OCI-LY7 (cell line): ENCODE measurements at regions not wholly inside any gene's neighbourhood (a gene's known extent, or its start where the extent isn't known, plus 50 kb on each side); places are given as distances from the start of the nearest gene placed in this dataset.

ENCODE experiments used
- BruUV-seq: library from RNA; stranded (reverse); fragments of 400-500 nt; replicated peaks from 2 replicates; lab custom pipeline; 2021; lab: Mats Ljungman, UMichigan
- CTCF ChIA-PET: fragments of 300-600 bp; sonication (Branson Sonifier 250); formaldehyde crosslinking; loops from one replicate; lab custom pipeline; 2022; ENCODE audit warnings: antibody characterized with exemption; ENCODE audit not compliant: unreplicated experiment; lab: Charles Lee
- POLR2A ChIA-PET: fragments of 300-600 bp; sonication (Branson Sonifier 250); formaldehyde crosslinking; loops from one replicate; lab custom pipeline; 2022; ENCODE audit warnings: antibody characterized with exemption; lab: Charles Lee
- DNase-seq: peaks from one replicate; pipeline ENCODE4 v3.0.0-alpha.2; 2015; ENCODE audit warnings: low spot score
- H2AFZ ChIP-seq: fragments of 200-600 bp; sonication (generic), shearing (Covaris generic); 2 replicates; pipeline ENCODE4 v1.6.1; 2014; ENCODE audit warnings: mild to moderate bottlenecking, antibody characterized with exemption, low read length, moderate library complexity
- H3K27ac ChIP-seq: fragments of 200-600 bp; sonication (generic); 2 replicates; pipeline ENCODE4 v1.5.1; 2014; ENCODE audit warnings: mixed run types, low read depth, mild to moderate bottlenecking, moderate library complexity, low read length, inconsistent platforms; ENCODE audit not compliant: poor library complexity, severe bottlenecking
- H3K36me3 ChIP-seq: fragments of 200-600 bp; sonication (generic); 2 replicates; pipeline ENCODE4 v1.6.1; 2014; ENCODE audit warnings: mild to moderate bottlenecking, antibody characterized with exemption, low read length, moderate library complexity, mixed read lengths; ENCODE audit not compliant: insufficient read depth
- H3K4me1 ChIP-seq: fragments of 200-600 bp; sonication (generic); 2 replicates; pipeline ENCODE4 v1.5.1; 2014; ENCODE audit warnings: mild to moderate bottlenecking, low read length; ENCODE audit not compliant: insufficient read depth, poor library complexity, severe bottlenecking
- H3K4me2 ChIP-seq: fragments of 200-600 bp; sonication (generic); 2 replicates; pipeline ENCODE4 v1.6.1; 2014; ENCODE audit warnings: mild to moderate bottlenecking, low read length
- H3K4me3 ChIP-seq: fragments of 200-600 bp; sonication (generic); 2 replicates; pipeline ENCODE4 v1.5.1; 2014; ENCODE audit warnings: mild to moderate bottlenecking, low read depth, low read length; ENCODE audit not compliant: poor library complexity, severe bottlenecking
- H3K79me2 ChIP-seq: fragments of 200-600 bp; sonication (generic); 2 replicates; pipeline ENCODE4 v1.6.1; 2016; ENCODE audit warnings: low read depth, mild to moderate bottlenecking, low read length, moderate library complexity, mixed read lengths; ENCODE audit not compliant: insufficient read depth
- H3K9me2 ChIP-seq: fragments of 200-600 bp; sonication (generic); 2 replicates; pipeline ENCODE4 v1.6.1; 2016; ENCODE audit warnings: mild to moderate bottlenecking, low read length, mixed read lengths; ENCODE audit not compliant: insufficient read depth
- H3K9me3 ChIP-seq: fragments of 200-600 bp; sonication (generic); 2 replicates; pipeline ENCODE4 v1.6.1; 2014; ENCODE audit warnings: mild to moderate bottlenecking, mixed run types, low read length, mixed read lengths
- H4K20me1 ChIP-seq: fragments of 200-600 bp; sonication (generic); 2 replicates; pipeline ENCODE4 v1.6.1; 2014; ENCODE audit warnings: mild to moderate bottlenecking, antibody characterized with exemption, low read length, moderate library complexity, mixed read lengths; ENCODE audit not compliant: insufficient read depth
- EZH2phosphoT487 ChIP-seq: fragments of 200-600 bp; sonication (generic); IDR thresholded peaks from 2 replicates; pipeline ENCODE4 v1.6.1; 2018; ENCODE audit warnings: low read depth, borderline replicate concordance, mild to moderate bottlenecking, mixed run types, antibody characterized with exemption, low read length, moderate library complexity, mixed read lengths
- intact Hi-C: fragments of 100-400 bp; cut with micrococcal nuclease; formaldehyde crosslinking; loops from one replicate; pipeline ENCODE4 v1.10.0; 2022; ENCODE audit not compliant: unreplicated experiment
- TF ChIP-seq, protein P1 (sequence below): fragments of 200-600 bp; sonication (generic); conservative IDR thresholded peaks from 2 replicates; pipeline ENCODE4 v1.5.1; 2014; ENCODE audit warnings: mild to moderate bottlenecking, antibody characterized with exemption, low read length, moderate library complexity, mixed read lengths

DNA sequence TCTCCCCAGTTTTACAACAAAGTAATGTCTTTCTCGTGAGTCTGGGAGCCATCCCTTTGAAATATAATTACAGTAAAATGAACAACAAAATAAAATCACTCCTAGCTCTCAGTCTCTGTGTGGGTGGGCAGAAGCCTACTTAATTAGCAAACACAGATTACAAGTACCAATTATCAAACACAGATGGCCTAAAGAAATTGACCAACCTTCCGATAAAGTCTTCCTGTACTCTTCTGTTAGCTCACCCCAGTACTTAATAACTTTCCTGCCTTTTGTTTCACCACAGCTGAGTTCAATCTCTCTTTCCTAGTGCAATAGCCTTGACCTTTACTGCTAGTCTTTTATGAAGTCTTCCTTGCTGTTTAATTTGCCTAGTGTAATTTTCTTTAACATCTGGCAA is 719.2 kb upstream of the MBL2 start:
- no peaks in the 10 kb centered on the region for H3K4me1 ChIP-seq
- TF ChIP-seq EZH2phosphoT487 = no peak
- TF ChIP-seq, protein P1, sequence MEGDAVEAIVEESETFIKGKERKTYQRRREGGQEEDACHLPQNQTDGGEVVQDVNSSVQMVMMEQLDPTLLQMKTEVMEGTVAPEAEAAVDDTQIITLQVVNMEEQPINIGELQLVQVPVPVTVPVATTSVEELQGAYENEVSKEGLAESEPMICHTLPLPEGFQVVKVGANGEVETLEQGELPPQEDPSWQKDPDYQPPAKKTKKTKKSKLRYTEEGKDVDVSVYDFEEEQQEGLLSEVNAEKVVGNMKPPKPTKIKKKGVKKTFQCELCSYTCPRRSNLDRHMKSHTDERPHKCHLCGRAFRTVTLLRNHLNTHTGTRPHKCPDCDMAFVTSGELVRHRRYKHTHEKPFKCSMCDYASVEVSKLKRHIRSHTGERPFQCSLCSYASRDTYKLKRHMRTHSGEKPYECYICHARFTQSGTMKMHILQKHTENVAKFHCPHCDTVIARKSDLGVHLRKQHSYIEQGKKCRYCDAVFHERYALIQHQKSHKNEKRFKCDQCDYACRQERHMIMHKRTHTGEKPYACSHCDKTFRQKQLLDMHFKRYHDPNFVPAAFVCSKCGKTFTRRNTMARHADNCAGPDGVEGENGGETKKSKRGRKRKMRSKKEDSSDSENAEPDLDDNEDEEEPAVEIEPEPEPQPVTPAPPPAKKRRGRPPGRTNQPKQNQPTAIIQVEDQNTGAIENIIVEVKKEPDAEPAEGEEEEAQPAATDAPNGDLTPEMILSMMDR = no peak
- no peaks in the 10 kb centered on the region for H3K36me3 ChIP-seq
- no peaks in the 10 kb centered on the region for H4K20me1 ChIP-seq
- H3K9me3 ChIP-seq = no peaks in the 10 kb centered on the region
- no peak for DNase-seq
- H3K27ac ChIP-seq = no peak overlapping the region
- ChIA-PET POLR2A (no interaction called here), CTCF (no interaction called here)
- BruUV-seq = no TSS peak
- no peak overlapping the region for H3K4me2 ChIP-seq
- no peaks in the 10 kb centered on the region for H3K9me2 ChIP-seq
- intact Hi-C loops = no loop called here
- no peaks in the 10 kb centered on the region for H3K79me2 ChIP-seq
- H2AFZ ChIP-seq = no peak overlapping the region
- H3K4me3 ChIP-seq = no peak overlapping the region

DNA sequence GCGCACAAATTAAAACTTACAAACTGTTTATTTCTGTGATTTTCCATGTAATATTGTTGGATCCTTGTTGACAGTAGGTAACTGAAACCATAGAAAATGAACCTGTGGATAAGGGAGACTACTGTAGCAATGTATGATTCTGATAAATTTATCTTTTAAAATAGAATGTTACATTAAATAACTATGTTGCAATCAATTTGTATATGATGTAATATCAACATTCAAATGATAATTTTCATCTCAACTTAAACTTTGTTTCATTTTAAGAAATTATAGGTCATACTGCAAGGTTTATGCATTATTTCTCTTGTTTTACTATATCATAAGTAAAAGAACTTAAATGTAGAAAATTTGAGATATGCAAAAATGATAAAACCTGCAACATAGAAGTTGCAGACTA is 718.0 kb upstream of the MBL2 start:
- no peak overlapping the region for H2AFZ ChIP-seq
- no peaks in the 10 kb centered on the region for H3K36me3 ChIP-seq
- no peak overlapping the region for H3K27ac ChIP-seq
- H3K79me2 ChIP-seq = no peaks in the 10 kb centered on the region
- TF ChIP-seq, protein P1 = no peak
- no peak for TF ChIP-seq EZH2phosphoT487
- no peak for DNase-seq
- intact Hi-C loops = no loop called here
- ChIA-PET POLR2A (no interaction called here), CTCF (no interaction called here)
- H3K9me3 ChIP-seq = no peaks in the 10 kb centered on the region
- H3K9me2 ChIP-seq = no peaks in the 10 kb centered on the region
- no peak overlapping the region for H3K4me2 ChIP-seq
- H3K4me1 ChIP-seq = no peaks in the 10 kb centered on the region
- no TSS peak for BruUV-seq
- no peak overlapping the region for H3K4me3 ChIP-seq
- no peaks in the 10 kb centered on the region for H4K20me1 ChIP-seq

DNA sequence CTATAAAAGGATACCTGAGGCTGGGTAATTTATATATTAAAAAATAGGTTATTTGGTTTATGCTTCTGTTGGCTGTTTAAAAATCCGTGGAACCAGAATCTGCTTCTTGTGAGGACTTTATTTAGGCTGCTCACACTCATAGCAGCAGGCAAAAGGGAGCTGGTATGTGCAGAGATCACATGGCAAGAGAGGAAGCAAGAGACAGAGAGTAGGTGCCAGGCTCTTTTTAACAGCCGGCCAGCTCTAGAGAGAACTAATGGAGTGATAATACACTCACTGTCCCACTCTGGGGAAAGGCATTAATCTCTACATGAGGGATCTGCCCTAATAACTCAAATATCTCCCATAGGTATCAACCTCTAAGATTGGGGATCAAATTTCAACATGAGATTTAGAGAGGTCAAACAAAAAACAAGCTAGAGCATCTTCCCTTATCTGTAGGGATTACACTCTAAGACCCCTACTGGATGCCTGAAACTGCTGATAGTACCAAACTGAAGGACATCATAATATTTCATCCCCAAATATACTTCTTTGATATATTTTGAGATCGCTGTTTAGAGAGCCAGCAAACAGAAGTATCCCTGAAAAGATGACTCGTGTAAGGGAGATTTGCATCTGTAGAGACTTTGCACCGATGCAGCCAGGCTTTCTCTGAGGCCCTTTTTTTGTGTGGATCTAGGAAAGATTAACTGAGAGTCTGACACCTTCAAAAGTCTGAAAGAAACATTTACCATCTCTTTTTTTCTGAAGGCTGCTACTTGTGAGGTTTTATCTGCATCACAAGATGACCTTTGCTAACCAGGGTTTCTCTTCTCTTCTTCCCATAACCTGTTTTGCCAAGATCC is 717.0 kb upstream of the MBL2 start:
- no peaks in the 10 kb centered on the region for H3K79me2 ChIP-seq
- no peaks in the 10 kb centered on the region for H3K36me3 ChIP-seq
- no peak overlapping the region; the same call in 1 of the 2 replicates for H2AFZ ChIP-seq
- no peak for DNase-seq
- no peaks in the 10 kb centered on the region for H4K20me1 ChIP-seq
- no peak overlapping the region for H3K27ac ChIP-seq
- ChIA-PET POLR2A (no interaction called here), CTCF (no interaction called here)
- H3K9me2 ChIP-seq = no peaks in the 10 kb centered on the region
- 0 out of 2 replicates have a peak, but pooled peaks cover 6% of the 10 kb centered on the region for H3K9me3 ChIP-seq
- TF ChIP-seq EZH2phosphoT487 = no peak
- TF ChIP-seq, protein P1 = no peak
- H3K4me2 ChIP-seq = no peak overlapping the region
- BruUV-seq = no TSS peak
- no peak overlapping the region for H3K4me3 ChIP-seq
- intact Hi-C loops = no loop called here
- no peaks in the 10 kb centered on the region for H3K4me1 ChIP-seq
